Stimulated activated CD8-positive, alpha-beta memory T cell treated with anti-CD3 and anti-CD28 coated beads, Interleukin-12 subunit alpha, Interleukin-12 subunit beta, amount 100 ng/mL, for 4 hours (primary cell): ENCODE measurements at regions not wholly inside any gene's neighbourhood (a gene's known extent, or its start where the extent isn't known, plus 50 kb on each side); places are given as distances from the start of the nearest gene placed in this dataset.
"Not testable (repeated sequence)": the region's sequence is repeated elsewhere in the genome, so short reads cannot be mapped to it uniquely, and the experiment has no call there.

Experiments used
- DNase-seq: peaks from one replicate; pipeline ENCODE4 v3.0.0-alpha.2; 2020; ENCODE audit warnings: low read depth

- DNase-seq, result no peak
Observed at GRCh38 chr5:39544941-39545340, 120.2 kb upstream of the DAB2 start.

GRCh38 chr5:39543335-39543734 lies 118.6 kb upstream of the DAB2 start:
- no peak for DNase-seq

DNA sequence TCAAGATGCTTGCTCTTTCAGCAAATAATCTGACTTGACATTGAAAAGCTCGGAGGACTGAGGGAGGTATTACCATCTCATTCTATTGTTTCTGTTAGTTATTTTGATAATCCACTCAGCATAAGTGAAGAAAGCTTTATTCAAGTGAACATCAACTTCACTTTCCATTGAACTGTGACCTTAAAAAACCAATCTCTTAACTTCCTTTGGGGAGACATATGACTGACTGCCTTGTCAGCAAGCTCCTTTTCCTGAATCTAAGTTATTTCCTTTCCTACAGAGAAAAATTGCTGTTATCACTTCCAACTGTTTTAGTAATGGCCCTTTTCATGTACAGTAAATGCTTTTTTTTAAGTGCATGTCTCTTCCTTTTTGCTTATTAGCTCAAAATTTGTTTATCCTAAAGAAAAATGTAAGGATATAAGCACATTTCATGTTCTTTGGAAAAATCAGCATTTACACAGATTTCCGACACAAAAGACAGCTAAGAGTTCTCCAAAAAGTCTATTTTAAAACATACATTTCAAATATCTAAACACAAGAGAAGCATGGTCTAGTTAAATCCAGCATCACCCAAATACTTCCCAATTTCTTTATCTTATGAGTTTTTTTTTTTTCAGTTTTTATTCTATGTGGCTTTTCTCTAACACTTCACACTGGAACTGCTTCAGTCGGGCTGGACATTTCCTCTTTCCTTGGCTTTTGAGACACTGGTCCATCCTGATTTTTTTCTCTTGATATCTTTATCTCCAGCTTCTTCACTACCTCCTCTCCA lies 117.9 kb upstream of the DAB2 start:
- no peak for DNase-seq

GRCh38 chr5:39541920-39542319 lies 117.1 kb upstream of the DAB2 start:
- no peak for DNase-seq

GRCh38 chr5:39539470-39539869 lies 114.7 kb upstream of the DAB2 start:
- DNase-seq, result no peak

DNA sequence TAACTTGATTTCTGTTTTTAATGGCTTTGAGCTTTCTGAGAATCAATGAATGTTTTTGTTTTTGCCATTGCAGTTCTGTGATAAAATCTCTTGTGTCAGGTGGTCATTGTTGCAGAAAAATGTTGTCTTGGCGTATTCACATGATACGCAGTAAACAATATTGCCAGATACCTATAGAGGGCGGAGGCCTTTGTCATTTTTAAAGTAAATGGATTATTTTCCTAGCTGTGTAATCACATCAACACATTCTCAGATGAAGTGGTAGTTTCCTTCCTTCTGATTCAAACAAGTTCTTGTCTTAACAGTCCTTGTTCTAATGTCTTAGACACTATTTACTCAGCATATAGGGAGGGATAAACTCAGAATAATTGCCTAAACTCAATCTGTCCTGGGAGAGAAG lies 109.9 kb upstream of the DAB2 start:
- no peak for DNase-seq

GRCh38 chr5:39533749-39534148 lies 109.0 kb upstream of the DAB2 start:
- DNase-seq, result no peak

GRCh38 chr5:39532511-39532910 lies 107.7 kb upstream of the DAB2 start:
- DNase-seq, result no peak

GRCh38 chr5:39531306-39531705 lies 106.5 kb upstream of the DAB2 start:
- no peak for DNase-seq

DNA sequence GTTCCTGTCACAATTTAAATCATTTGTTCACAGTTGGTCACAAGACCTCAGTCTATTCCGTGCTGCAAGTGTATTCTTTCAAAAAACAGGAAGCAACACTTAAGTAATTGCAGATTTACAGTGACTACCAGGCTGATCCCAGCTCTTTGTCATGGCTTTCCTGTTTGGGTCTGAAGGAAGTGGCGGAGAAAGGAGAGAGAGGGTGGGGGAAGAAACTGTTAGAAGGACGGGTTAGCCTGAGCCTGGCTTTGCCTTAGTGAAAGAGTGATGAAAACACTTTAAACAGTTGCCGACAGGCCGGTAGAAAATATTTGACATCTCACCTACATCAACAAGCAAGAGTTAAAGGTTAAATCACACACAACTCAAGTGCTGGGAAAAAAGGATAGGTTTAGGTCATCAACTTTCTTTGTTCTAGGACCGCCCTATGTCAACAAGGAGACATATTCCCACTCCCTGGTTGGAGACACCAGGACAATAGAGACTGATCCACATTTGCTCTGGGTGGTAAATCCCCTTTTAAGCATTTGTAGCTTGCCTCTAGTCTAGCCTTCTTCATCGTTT lies 102.2 kb upstream of the DAB2 start:
- no peak for DNase-seq

DNA sequence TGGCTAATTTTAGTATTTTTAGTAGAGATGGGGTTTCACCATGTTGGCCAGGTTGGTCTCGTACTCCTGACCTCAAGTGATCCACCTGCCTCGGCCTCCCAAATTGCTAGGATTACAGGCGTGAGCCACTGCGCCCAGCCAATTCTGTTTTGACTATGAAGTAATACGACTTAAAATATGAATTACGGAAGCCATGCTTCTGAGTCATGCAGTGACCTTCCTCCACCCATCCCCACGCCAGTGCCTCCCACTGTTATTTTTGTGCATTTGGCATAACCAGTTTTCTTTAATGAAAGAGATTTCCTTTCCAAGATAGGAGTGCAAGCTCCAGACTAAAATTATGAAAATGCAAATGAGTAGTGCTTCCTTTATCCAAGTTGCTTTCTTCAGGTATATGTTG lies 101.0 kb upstream of the DAB2 start:
- not testable (repeated sequence) for DNase-seq

- no peak for DNase-seq
Observed at GRCh38 chr5:39525271-39525670, 100.5 kb upstream of the DAB2 start.

- DNase-seq, result no peak
Observed at GRCh38 chr5:39523821-39524220, 99.0 kb upstream of the DAB2 start.

DNA sequence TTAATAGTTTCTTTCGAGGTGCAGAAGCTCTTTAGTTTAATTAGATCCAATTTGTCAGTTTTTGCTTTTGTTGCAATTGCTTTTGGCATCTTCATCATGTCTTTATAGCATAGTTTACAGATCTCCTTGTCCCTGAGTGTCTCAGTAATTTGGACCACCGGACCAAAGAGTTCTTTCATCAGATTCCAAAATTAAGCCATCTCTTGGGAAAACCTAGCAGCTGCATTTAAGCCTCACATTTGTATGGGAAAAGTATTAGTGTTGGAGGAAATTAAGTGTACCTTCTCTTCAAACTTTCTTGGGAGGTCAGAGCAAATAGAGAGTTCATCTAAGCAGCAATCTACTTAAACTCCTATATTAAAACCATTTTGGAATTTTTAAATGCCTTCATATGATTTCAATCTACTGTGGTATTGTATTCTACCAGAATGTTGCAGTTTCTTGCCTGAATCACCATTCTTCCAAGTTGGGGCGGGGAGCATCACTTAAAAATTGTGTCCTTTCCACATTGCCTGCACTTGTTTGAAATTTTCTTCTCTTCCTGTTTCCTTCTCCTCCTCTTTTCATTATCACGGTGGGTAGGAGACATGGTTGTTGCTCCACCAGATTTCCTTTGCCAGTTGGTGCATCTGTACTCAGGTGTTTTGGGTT lies 97.3 kb upstream of the DAB2 start:
- no peak for DNase-seq

- no peak for DNase-seq
Observed at GRCh38 chr5:39521098-39521860, 96.5 kb upstream of the DAB2 start.

GRCh38 chr5:39520232-39520572 lies 95.4 kb upstream of the DAB2 start:
- no peak for DNase-seq

DNA sequence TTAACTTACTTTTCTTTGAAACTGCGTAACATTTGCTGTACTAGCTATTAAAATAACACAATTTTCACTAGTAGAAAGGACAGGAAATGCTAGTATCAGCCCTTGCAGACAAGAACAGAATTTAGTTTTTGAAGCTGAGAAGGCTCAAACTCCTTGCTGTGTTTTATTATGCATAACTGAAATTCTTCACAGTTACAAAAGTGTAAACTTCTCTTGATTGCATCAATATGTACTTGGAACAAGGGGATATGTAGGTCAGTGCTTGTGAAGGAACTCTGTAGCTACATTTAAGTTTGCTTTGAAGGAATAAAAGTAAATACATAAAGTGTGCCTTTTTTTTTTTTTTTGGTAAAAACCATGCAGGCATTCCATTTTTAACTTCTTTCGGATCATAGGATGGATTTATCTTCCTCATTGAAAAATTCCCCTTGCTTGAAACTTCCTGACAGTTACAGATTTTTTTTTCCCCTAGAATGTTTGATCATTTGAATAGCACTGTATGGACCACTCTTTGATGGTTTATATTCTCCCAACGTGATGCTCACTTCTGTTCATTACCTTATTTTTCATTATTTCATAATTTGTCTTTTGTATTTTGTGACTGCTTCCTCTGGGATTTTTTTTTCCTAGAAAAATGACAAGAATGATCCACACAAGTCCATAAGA lies 94.9 kb upstream of the DAB2 start:
- DNase-seq, result no peak

DNA sequence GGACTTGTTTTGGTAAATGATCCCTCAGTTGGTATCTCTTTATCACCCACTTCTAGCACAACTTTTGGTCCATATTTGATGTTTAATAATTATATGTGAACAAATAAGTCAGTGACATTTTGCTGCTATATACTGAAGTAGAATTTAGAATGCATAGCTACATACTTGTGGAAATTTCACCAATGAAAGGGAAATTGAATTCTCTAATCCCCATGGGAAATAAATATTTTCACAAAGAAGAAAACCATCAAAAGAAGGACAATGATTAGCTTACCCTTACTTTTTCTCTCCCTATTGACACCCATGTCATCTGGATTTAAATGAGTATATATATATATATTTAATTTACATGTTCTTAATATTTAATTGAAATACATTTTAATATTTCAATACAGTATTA lies 94.3 kb upstream of the DAB2 start:
- no peak for DNase-seq

DNA sequence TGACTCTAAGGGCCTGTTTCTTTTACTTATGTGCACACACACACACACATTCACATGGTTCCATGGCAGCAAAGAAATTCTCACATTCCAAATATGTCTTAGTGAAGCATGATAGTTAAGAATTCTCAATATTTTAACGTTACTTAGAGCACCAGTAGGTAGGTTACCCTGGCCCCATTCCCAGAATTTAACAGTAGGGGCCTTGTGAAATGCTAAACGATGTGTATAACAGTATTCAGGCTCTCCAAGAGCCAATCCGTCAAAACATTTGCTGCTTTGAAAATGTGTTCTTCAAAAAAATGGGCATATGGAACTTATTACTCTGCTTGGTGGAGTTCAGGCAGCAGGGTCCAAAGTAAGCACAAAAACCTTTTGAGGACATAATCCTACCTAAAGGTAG lies 93.7 kb upstream of the DAB2 start:
- DNase-seq, result no peak

GRCh38 chr5:39517800-39518199 lies 93.0 kb upstream of the DAB2 start:
- DNase-seq, result no peak

- no peak for DNase-seq
Observed at GRCh38 chr5:39515881-39516280, 91.1 kb upstream of the DAB2 start.

GRCh38 chr5:39513236-39513635 lies 88.5 kb upstream of the DAB2 start:
- DNase-seq, result no peak
